Large intestine (tissue), 3 donors: ENCODE measurements at regions not wholly inside any gene's neighbourhood (a gene's known extent, or its start where the extent isn't known, plus 50 kb on each side); places are given as distances from the start of the nearest gene placed in this dataset.

Source experiments
- DNase-seq, 2 donors: peaks; one replicate each; pipeline versions ENCODE4 v3.0.0 to v3.0.0-alpha.2; 2013
- H3K27ac ChIP-seq: one replicate; pipeline ENCODE4 v1.5.1; 2013; ENCODE audit warnings: low read length
- H3K27me3 ChIP-seq: 2 replicates; pipeline ENCODE4 v1.6.1; 2013; ENCODE audit warnings: low read length; ENCODE audit not compliant: control insufficient read depth, insufficient read depth
- H3K36me3 ChIP-seq: 2 replicates; pipeline ENCODE4 v1.6.1; 2013; ENCODE audit warnings: low read length; ENCODE audit not compliant: control insufficient read depth, insufficient read depth
- H3K4me1 ChIP-seq: one replicate; pipeline ENCODE4 v1.6.1; 2013; ENCODE audit warnings: low read length; ENCODE audit not compliant: control insufficient read depth, insufficient read depth
- H3K4me3 ChIP-seq: one replicate; pipeline ENCODE4 v1.5.1; 2013; ENCODE audit warnings: low read length
- H3K9me3 ChIP-seq: one replicate; pipeline ENCODE4 v1.6.1; 2013; ENCODE audit warnings: mild to moderate bottlenecking, low read depth, low read length, moderate library complexity; ENCODE audit not compliant: control insufficient read depth
- WGBS: methylation state at CpG from one replicate; pipeline ENCODE4 v1.1.5; 2013; ENCODE audit warnings: low lambda C conversion rate; ENCODE audit not compliant: insufficient coverage; 5-methylcytosine and 5-hydroxymethylcytosine counted together

- Histone ChIP-seq H3K27ac (no peak overlapping the region), H3K4me1 (no peaks in the 10 kb centered on the region), H3K4me3 (no peak overlapping the region), H3K9me3 (no peaks in the 10 kb centered on the region), H3K36me3 (no peaks in the 10 kb centered on the region), H3K27me3 (no peaks in the 10 kb centered on the region)
- DNase-seq, result no peak
- no CpG with 5 or more reads among the region's 2 CpGs for WGBS
Observed at GRCh38 chr1:219526074-219526473, 86.8 kb downstream of the ZC3H11B start.

GRCh38 chr1:219523411-219523810, 89.5 kb downstream of the ZC3H11B start:
- Histone ChIP-seq H3K4me3 (no peak overlapping the region), H3K27ac (no peak overlapping the region), H3K27me3 (no peaks in the 10 kb centered on the region), H3K36me3 (no peaks in the 10 kb centered on the region), H3K4me1 (no peaks in the 10 kb centered on the region), H3K9me3 (no peaks in the 10 kb centered on the region)
- DNase-seq, result no peak
- WGBS, result 80% methylated on average over 1 of the region's 2 CpGs

GRCh38 chr1:219521325-219521724, 91.6 kb downstream of the ZC3H11B start:
- no peaks in the 10 kb centered on the region for H3K4me1 ChIP-seq
- no peaks in the 10 kb centered on the region for H3K27me3 ChIP-seq
- no peak overlapping the region for H3K4me3 ChIP-seq
- no peak for DNase-seq
- no peak overlapping the region for H3K27ac ChIP-seq
- WGBS, result no CpG with 5 or more reads among the region's 1 CpG
- no peaks in the 10 kb centered on the region for H3K9me3 ChIP-seq
- H3K36me3 ChIP-seq, result no peaks in the 10 kb centered on the region

- H3K27me3 ChIP-seq, result no peaks in the 10 kb centered on the region
- no peak overlapping the region for H3K27ac ChIP-seq
- H3K4me1 ChIP-seq, result no peaks in the 10 kb centered on the region
- H3K9me3 ChIP-seq, result no peaks in the 10 kb centered on the region
- H3K4me3 ChIP-seq, result no peak overlapping the region
- DNase-seq, result no peak
- 83% methylated on average over 1 of the region's 3 CpGs for WGBS
- H3K36me3 ChIP-seq, result no peaks in the 10 kb centered on the region
Observed at GRCh38 chr1:219520241-219520640, 92.7 kb downstream of the ZC3H11B start.

GRCh38 chr1:219518907-219519248, 94.0 kb downstream of the ZC3H11B start:
- no peak overlapping the region for H3K4me3 ChIP-seq
- no peak for DNase-seq
- no peaks in the 10 kb centered on the region for H3K36me3 ChIP-seq
- no peaks in the 10 kb centered on the region for H3K9me3 ChIP-seq
- no peak overlapping the region for H3K27ac ChIP-seq
- H3K4me1 ChIP-seq, result no peaks in the 10 kb centered on the region
- H3K27me3 ChIP-seq, result no peaks in the 10 kb centered on the region

- Histone ChIP-seq H3K9me3 (no peaks in the 10 kb centered on the region), H3K27me3 (no peaks in the 10 kb centered on the region), H3K36me3 (no peaks in the 10 kb centered on the region), H3K4me3 (no peak overlapping the region), H3K27ac (no peak overlapping the region), H3K4me1 (no peaks in the 10 kb centered on the region)
- WGBS, result 80% methylated on average over 1 of the region's 3 CpGs
- DNase-seq, result no peak
Observed at GRCh38 chr1:219518168-219518906, 94.6 kb downstream of the ZC3H11B start.

- no peaks in the 10 kb centered on the region for H3K4me1 ChIP-seq
- H3K27me3 ChIP-seq, result no peaks in the 10 kb centered on the region
- H3K27ac ChIP-seq, result no peak overlapping the region
- no peaks in the 10 kb centered on the region for H3K36me3 ChIP-seq
- 57% methylated on average over 1 of the region's 3 CpGs for WGBS
- H3K4me3 ChIP-seq, result no peak overlapping the region
- no peaks in the 10 kb centered on the region for H3K9me3 ChIP-seq
- no peak for DNase-seq
Observed at GRCh38 chr1:219517031-219517430, 95.9 kb downstream of the ZC3H11B start.

- no peaks in the 10 kb centered on the region for H3K4me1 ChIP-seq
- DNase-seq, result no peak
- H3K36me3 ChIP-seq, result no peaks in the 10 kb centered on the region
- no peak overlapping the region for H3K27ac ChIP-seq
- WGBS, result no CpG with 5 or more reads among the region's 3 CpGs
- no peaks in the 10 kb centered on the region for H3K9me3 ChIP-seq
- no peaks in the 10 kb centered on the region for H3K27me3 ChIP-seq
- H3K4me3 ChIP-seq, result no peak overlapping the region
Observed at GRCh38 chr1:219514728-219515127, 98.2 kb downstream of the ZC3H11B start.

- Histone ChIP-seq H3K27me3 (no peaks in the 10 kb centered on the region), H3K4me3 (no peak overlapping the region), H3K36me3 (no peaks in the 10 kb centered on the region), H3K9me3 (no peaks in the 10 kb centered on the region), H3K4me1 (no peaks in the 10 kb centered on the region), H3K27ac (no peak overlapping the region)
- no peak for DNase-seq
- 40% methylated on average over 1 of the region's 2 CpGs for WGBS
Observed at GRCh38 chr1:219507437-219507836, 105.5 kb downstream of the ZC3H11B start.

- WGBS, result no CpG with 5 or more reads among the region's 1 CpG
- Histone ChIP-seq H3K27me3 (no peaks in the 10 kb centered on the region), H3K36me3 (no peaks in the 10 kb centered on the region), H3K9me3 (no peaks in the 10 kb centered on the region), H3K27ac (no peak overlapping the region), H3K4me3 (no peak overlapping the region), H3K4me1 (no peaks in the 10 kb centered on the region)
- no peak for DNase-seq
Observed at GRCh38 chr1:219506936-219507335, 106.0 kb downstream of the ZC3H11B start.

GRCh38 chr1:219506473-219506899, 106.4 kb downstream of the ZC3H11B start:
- WGBS, result no CpG with 5 or more reads among the region's 4 CpGs
- Histone ChIP-seq H3K36me3 (no peaks in the 10 kb centered on the region), H3K27ac (no peak overlapping the region), H3K4me1 (no peaks in the 10 kb centered on the region), H3K27me3 (no peaks in the 10 kb centered on the region), H3K4me3 (no peak overlapping the region), H3K9me3 (no peaks in the 10 kb centered on the region)
- DNase-seq, result no peak
